ENCODE measurements at regions not wholly inside any gene's neighbourhood (a gene's known extent, or its start where the extent isn't known, plus 50 kb on each side); places are given as distances from the start of the nearest gene placed in this dataset.

DNA sequence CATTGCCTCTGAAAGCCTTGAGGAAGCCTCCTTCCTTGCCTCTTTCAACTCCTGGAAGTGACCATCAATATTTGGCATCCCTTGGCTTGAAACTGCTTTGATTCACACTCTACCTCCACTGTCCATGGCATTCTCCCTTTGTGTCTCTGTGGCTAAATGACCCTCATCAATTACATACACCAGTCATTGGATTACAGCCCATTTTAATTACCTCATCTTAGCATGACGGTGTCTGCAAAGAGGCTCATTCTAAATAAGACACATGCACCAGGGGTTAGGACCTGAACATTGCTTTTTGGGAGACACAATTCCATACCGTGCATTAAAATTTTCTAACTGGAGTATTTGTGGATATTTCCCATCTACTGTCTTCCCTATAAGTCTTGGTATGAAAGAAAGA lies 60.7 kb upstream of the FAM9A start:
- no peak for TF ChIP-seq EP300 (IDR thresholded peaks at IDR 0.05)
- TF ChIP-seq POLR2A (IDR thresholded peaks at IDR 0.05) = no peak
- TF ChIP-seq, protein P1, sequence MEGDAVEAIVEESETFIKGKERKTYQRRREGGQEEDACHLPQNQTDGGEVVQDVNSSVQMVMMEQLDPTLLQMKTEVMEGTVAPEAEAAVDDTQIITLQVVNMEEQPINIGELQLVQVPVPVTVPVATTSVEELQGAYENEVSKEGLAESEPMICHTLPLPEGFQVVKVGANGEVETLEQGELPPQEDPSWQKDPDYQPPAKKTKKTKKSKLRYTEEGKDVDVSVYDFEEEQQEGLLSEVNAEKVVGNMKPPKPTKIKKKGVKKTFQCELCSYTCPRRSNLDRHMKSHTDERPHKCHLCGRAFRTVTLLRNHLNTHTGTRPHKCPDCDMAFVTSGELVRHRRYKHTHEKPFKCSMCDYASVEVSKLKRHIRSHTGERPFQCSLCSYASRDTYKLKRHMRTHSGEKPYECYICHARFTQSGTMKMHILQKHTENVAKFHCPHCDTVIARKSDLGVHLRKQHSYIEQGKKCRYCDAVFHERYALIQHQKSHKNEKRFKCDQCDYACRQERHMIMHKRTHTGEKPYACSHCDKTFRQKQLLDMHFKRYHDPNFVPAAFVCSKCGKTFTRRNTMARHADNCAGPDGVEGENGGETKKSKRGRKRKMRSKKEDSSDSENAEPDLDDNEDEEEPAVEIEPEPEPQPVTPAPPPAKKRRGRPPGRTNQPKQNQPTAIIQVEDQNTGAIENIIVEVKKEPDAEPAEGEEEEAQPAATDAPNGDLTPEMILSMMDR (IDR thresholded peaks at IDR 0.05) = no peak
- H3K4me3 ChIP-seq = no peak overlapping the region
- no peaks in the 10 kb centered on the region for H3K9me3 ChIP-seq
- H3K27me3 ChIP-seq = no peaks in the 10 kb centered on the region
- intact Hi-C loops (cut with DNase I) = no loop called here
- no peaks in the 10 kb centered on the region for H3K36me3 ChIP-seq
- DNase-seq = no peak
- no peaks in the 10 kb centered on the region for H3K4me1 ChIP-seq (ENCODE audit: insufficient read depth)
- H3K27ac ChIP-seq = no peak overlapping the region
- 69 to 86% (median 80%) methylated on average over 2 of the region's 2 CpGs for WGBS, 3 donors

DNA sequence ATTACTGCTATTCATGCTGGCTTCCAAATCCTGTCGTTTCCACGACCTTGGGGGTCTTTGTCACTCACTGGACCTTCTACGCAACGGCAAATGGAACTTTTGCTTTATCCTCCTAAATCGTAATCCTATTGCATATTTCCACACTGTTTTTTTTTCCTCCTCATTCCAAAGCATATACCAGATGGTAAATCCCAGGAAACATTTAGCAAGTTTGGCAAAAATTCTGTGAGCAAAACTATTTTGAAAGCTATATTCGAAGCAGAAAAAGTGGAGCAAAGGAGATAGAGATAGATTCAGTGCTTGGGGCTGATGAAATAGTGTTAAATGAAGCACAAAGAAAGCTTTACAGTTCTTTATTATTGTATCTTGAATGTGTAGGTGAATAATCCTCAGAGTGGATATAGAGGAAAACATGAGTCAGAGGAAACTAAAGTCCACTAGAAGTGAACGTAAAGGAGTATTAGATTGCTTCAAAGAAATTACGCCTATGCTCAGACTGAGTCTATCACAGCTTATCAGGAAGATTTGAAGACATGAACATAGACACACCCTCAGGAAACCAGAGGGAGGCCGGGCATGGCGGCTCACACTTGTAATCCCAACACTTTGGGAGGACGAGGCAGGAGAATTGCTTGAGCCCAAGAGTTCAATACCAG lies 50.2 kb upstream of the FAM9A start:
- WGBS, 3 donors = 72 to 82% (median 79%) methylated on average over 11 of the region's 11 CpGs
- H3K4me3 ChIP-seq = no peak overlapping the region
- DNase-seq = no peak
- H3K27ac ChIP-seq = no peak overlapping the region
- no peak for TF ChIP-seq EP300 (IDR thresholded peaks at IDR 0.05)
- intact Hi-C loops (cut with DNase I) = no loop called here
- H3K9me3 ChIP-seq = no peaks in the 10 kb centered on the region
- H3K27me3 ChIP-seq = no peaks in the 10 kb centered on the region
- no peaks in the 10 kb centered on the region for H3K36me3 ChIP-seq
- H3K4me1 ChIP-seq (ENCODE audit: insufficient read depth) = no peaks in the 10 kb centered on the region
